Neuronal stem cell (in vitro differentiated cells): ENCODE measurements at regions not wholly inside any gene's neighbourhood (a gene's known extent, or its start where the extent isn't known, plus 50 kb on each side); places are given as distances from the start of the nearest gene placed in this dataset.

ENCODE experiments used
- DNase-seq: peaks from one replicate; pipeline ENCODE4 v3.0.0-alpha.2; 2013; ENCODE audit warnings: low spot score
- H2AFZ ChIP-seq: one replicate; pipeline ENCODE4 v1.6.1; 2013; ENCODE audit warnings: mild to moderate bottlenecking, low read length, inconsistent platforms
- H2AK5ac ChIP-seq: 2 replicates; pipeline ENCODE4 v1.6.1; 2013; ENCODE audit warnings: low read depth, mild to moderate bottlenecking, inconsistent platforms, low read length, moderate library complexity, mixed read lengths
- H2BK120ac ChIP-seq: 2 replicates; pipeline ENCODE4 v1.6.1; 2013; ENCODE audit warnings: low read depth, mild to moderate bottlenecking, inconsistent platforms, low read length, moderate library complexity, mixed read lengths
- H2BK12ac ChIP-seq: one replicate; pipeline ENCODE4 v1.6.1; 2013; ENCODE audit warnings: low read length, inconsistent platforms
- H2BK15ac ChIP-seq: 2 replicates; pipeline ENCODE4 v1.6.1; 2013; ENCODE audit warnings: mild to moderate bottlenecking, low read length, inconsistent platforms, mixed read lengths
- H2BK5ac ChIP-seq: one replicate; pipeline ENCODE4 v1.6.1; 2013; ENCODE audit warnings: inconsistent platforms, mild to moderate bottlenecking, low read length, moderate library complexity
- H3K14ac ChIP-seq: one replicate; pipeline ENCODE4 v1.6.1; 2013; ENCODE audit warnings: low read length, inconsistent platforms
- H3K18ac ChIP-seq: 2 replicates; pipeline ENCODE4 v1.6.1; 2013; ENCODE audit warnings: low read length, inconsistent platforms
- H3K23ac ChIP-seq: 2 replicates; pipeline ENCODE4 v1.6.1; 2013; ENCODE audit warnings: low read depth, mild to moderate bottlenecking, mixed read lengths, low read length, inconsistent platforms; ENCODE audit not compliant: poor library complexity
- H3K27ac ChIP-seq: replicated peaks from 3 replicates; pipeline ENCODE4 v1.5.1; 2013; ENCODE audit warnings: low read length, inconsistent platforms
- H3K27me3 ChIP-seq, 3 experiments: 2 replicates each; pipeline ENCODE4 v1.6.1; 2013; ENCODE audit warnings: low read length in 3 of 3, mild to moderate bottlenecking in 2 of 3, inconsistent platforms in 1 of 3, low read depth in 1 of 3, mixed read lengths in 1 of 3, moderate library complexity in 1 of 3; ENCODE audit not compliant: control insufficient read depth in 3 of 3, insufficient read depth in 3 of 3
- H3K36me3 ChIP-seq, 2 donors: replicated peaks in 1 of 2; 2 replicates each; pipeline ENCODE4 v1.6.1; 2013; ENCODE audit warnings: low read length in 2 of 2; ENCODE audit not compliant: control insufficient read depth in 2 of 2, insufficient read depth in 2 of 2
- H3K4ac ChIP-seq: 2 replicates; pipeline ENCODE4 v1.6.1; 2013; ENCODE audit warnings: inconsistent platforms, mild to moderate bottlenecking, low read length, moderate library complexity
- H3K4me1 ChIP-seq, 2 donors: 1 replicate in 1 of 2; 2 replicates in 1 of 2; pipeline ENCODE4 v1.6.1; 2013; ENCODE audit warnings: low read length in 2 of 2, low read depth in 1 of 2; ENCODE audit not compliant: control insufficient read depth in 2 of 2, insufficient read depth in 1 of 2
- H3K4me2 ChIP-seq: one replicate; pipeline ENCODE4 v1.6.1; 2013; ENCODE audit warnings: mild to moderate bottlenecking, low read length, inconsistent platforms; ENCODE audit not compliant: insufficient read depth, poor library complexity, severe bottlenecking
- H3K4me3 ChIP-seq, 2 donors: 2 replicates each; pipeline ENCODE4 v1.5.1; 2013; ENCODE audit warnings: low read length in 2 of 2, mild to moderate bottlenecking in 2 of 2, inconsistent platforms in 1 of 2, moderate library complexity in 1 of 2
- H3K79me1 ChIP-seq: one replicate; pipeline ENCODE4 v1.6.1; 2013; ENCODE audit warnings: low read depth, mild to moderate bottlenecking, inconsistent platforms, low read length, moderate library complexity
- H3K9ac ChIP-seq: one replicate; pipeline ENCODE4 v1.6.1; 2013; ENCODE audit warnings: mild to moderate bottlenecking, low read depth, low read length, inconsistent platforms; ENCODE audit not compliant: poor library complexity
- H3K9me3 ChIP-seq, 2 donors: replicated peaks in 1 of 2; 2 replicates each; pipeline versions ENCODE3 to v1.6.1; 2013; ENCODE audit warnings: low read length in 2 of 2, mild to moderate bottlenecking in 2 of 2, inconsistent platforms in 1 of 2, low read depth in 1 of 2, mixed read lengths in 1 of 2, moderate library complexity in 1 of 2; ENCODE audit not compliant: control insufficient read depth in 2 of 2, insufficient read depth in 1 of 2
- H4K8ac ChIP-seq: one replicate; pipeline ENCODE4 v1.6.1; 2013; ENCODE audit warnings: low read depth, mild to moderate bottlenecking, inconsistent platforms, low read length, moderate library complexity
- H4K91ac ChIP-seq: one replicate; pipeline ENCODE4 v1.6.1; 2013; ENCODE audit warnings: low read length, low read depth, mild to moderate bottlenecking, inconsistent platforms; ENCODE audit not compliant: poor library complexity
- WGBS, 2 donors: extraction: QIAGEN DNeasy Blood & Tissue Kit; methylation state at CpG; one replicate each; pipeline ENCODE4 v1.1.7; 2013; ENCODE audit warnings: missing lambda C conversion rate in 2 of 2, mixed read lengths in 1 of 2; ENCODE audit not compliant: insufficient read length in 2 of 2, insufficient replicate concordance in 1 of 2; ENCODE audit errors: extremely low coverage in 2 of 2; 5-methylcytosine and 5-hydroxymethylcytosine counted together

DNA sequence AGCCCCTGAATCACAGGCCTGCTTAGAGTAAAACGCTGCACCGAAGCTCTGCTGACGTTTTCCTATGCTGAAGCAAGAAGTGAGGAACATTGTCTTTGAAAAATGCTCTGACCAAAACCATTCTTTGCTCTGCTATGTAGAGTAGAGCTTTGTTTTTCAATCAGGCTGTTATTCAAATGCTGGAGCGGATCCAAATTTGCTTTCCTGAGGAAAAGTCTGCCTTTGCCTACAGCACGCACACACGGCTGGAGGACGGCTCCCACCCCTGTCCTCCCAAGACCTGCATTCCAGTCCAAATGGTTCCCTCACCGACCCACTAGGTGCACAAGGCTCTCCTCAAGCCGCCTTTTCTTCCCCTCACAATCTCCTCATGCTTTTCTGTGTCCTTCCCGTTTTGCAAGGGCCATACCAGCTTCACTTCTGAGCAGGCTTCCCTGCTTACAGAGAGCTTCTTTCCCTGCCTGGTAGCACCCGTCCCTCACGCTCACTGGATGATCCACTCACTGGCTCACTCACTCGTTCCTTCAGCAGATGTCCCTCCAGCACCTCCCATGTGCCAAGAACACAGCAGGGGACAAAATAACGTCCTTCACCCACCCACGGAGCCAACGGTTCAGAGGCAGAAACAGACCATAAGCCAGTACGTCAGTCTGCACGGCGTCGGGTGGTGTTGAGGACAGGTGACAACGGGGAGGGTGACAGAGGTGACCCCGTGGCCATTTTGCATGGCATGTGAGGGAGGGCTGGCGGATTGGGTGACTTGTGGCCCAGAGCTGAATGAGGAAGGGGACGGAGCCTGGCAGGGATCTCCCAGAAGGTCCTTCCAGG is 137.9 kb upstream of the NEDD9 start:
- Histone ChIP-seq H4K91ac (no peak overlapping the region), H3K9ac (no peak overlapping the region), H2BK120ac (peak overlapping the region; percentile 68), H4K8ac (peak overlapping the region; percentile 90), H3K4me3 (no peak overlapping the region), H3K9me3 (no peaks in the 10 kb centered on the region), H3K14ac (no peak overlapping the region), H2BK15ac (no peak overlapping the region), H3K23ac (peak overlapping the region; percentile 87), H3K4ac (no peak overlapping the region), H3K27me3 (no peaks in the 10 kb centered on the region), H3K36me3 (no peaks in the 10 kb centered on the region), H3K4me1 (peaks cover 0 to 11% of the 10 kb centered on the region in 2 donors), H3K27ac (no peak overlapping the region), H3K79me1 (no peaks in the 10 kb centered on the region), H3K4me2 (no peak overlapping the region), H2BK5ac (no peak overlapping the region), H3K18ac (peak overlapping the region; percentile 67), H2AFZ (no peak overlapping the region), H2BK12ac (peak overlapping the region; percentile 92), H2AK5ac (peak overlapping the region; percentile 76)
- WGBS, 2 donors, result no CpG with 5 or more reads among the region's 24 CpGs
- DNase-seq, result no peak

DNA sequence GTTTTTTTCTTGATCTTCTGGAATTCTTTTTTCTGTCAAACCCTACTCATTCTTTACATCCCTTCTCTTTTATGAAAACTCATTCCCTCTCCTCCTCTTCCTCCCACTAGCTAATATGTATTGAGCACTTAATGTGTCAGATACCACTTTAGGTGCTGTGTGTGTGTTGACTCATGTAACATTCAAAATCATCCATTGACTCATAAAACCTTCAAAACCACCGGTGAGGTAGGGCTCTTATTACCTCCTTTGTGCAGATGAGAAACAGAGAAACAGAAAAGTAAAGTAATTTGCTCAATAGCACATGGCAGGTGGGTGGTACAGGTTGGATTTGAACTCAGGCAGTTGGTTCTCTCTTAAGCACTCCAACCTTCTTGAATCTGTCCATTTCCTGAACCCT is 136.3 kb upstream of the NEDD9 start:
- Histone ChIP-seq H3K14ac (no peak overlapping the region), H3K18ac (no peak overlapping the region), H3K4ac (no peak overlapping the region), H3K79me1 (no peaks in the 10 kb centered on the region), H3K36me3 (no peaks in the 10 kb centered on the region), H3K4me2 (no peak overlapping the region), H4K91ac (no peak overlapping the region), H2BK15ac (no peak overlapping the region), H3K9ac (no peak overlapping the region), H3K27me3 (no peaks in the 10 kb centered on the region), H4K8ac (no peak overlapping the region), H3K4me1 (peaks cover 0 to 11% of the 10 kb centered on the region in 2 donors), H3K4me3 (no peak overlapping the region), H2BK5ac (no peak overlapping the region), H2BK12ac (no peak overlapping the region), H3K27ac (no peak overlapping the region), H3K23ac (no peak overlapping the region), H2BK120ac (no peak overlapping the region), H2AK5ac (no peak overlapping the region), H3K9me3 (no peaks in the 10 kb centered on the region), H2AFZ (no peak overlapping the region)
- no CpG with 5 or more reads among the region's 1 CpG for WGBS, 2 donors
- no peak for DNase-seq

DNA sequence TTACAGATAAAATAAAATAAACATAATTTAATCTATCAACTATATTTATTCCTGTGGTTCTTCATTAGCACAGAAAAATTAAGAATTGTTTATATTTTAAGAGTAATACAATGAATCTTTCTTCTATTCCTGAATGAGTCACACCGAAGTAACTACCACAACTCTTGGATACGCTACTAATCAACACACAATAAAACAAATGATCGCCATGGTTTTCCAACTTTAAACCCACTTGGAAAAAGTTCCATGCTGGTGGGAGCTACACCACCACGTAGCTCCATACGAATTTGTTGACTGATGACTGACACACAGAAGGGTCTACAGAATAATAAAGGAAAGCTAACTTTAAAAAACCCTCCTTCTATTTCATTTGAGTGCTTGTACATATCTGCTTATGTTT is 135.8 kb upstream of the NEDD9 start:
- H3K4me1 ChIP-seq, result peaks cover 0 to 11% of the 10 kb centered on the region in 2 donors
- no peaks in the 10 kb centered on the region for H3K9me3 ChIP-seq
- no peak overlapping the region for H3K14ac ChIP-seq
- no peak overlapping the region for H2AFZ ChIP-seq
- H3K4ac ChIP-seq, result no peak overlapping the region
- H2AK5ac ChIP-seq, result no peak overlapping the region
- no peak overlapping the region for H2BK15ac ChIP-seq
- H3K18ac ChIP-seq, result no peak overlapping the region
- H2BK12ac ChIP-seq, result no peak overlapping the region
- no peaks in the 10 kb centered on the region for H3K36me3 ChIP-seq
- H3K79me1 ChIP-seq, result no peaks in the 10 kb centered on the region
- no peak overlapping the region for H3K27ac ChIP-seq
- no peak overlapping the region for H4K8ac ChIP-seq
- no peak overlapping the region for H3K4me2 ChIP-seq
- no peak overlapping the region for H3K4me3 ChIP-seq
- no peak overlapping the region for H2BK120ac ChIP-seq
- H3K27me3 ChIP-seq, result no peaks in the 10 kb centered on the region
- no peak overlapping the region for H3K23ac ChIP-seq
- H4K91ac ChIP-seq, result no peak overlapping the region
- DNase-seq, result no peak
- no peak overlapping the region for H3K9ac ChIP-seq
- no CpG with 5 or more reads among the region's 5 CpGs for WGBS, 2 donors
- H2BK5ac ChIP-seq, result no peak overlapping the region

DNA sequence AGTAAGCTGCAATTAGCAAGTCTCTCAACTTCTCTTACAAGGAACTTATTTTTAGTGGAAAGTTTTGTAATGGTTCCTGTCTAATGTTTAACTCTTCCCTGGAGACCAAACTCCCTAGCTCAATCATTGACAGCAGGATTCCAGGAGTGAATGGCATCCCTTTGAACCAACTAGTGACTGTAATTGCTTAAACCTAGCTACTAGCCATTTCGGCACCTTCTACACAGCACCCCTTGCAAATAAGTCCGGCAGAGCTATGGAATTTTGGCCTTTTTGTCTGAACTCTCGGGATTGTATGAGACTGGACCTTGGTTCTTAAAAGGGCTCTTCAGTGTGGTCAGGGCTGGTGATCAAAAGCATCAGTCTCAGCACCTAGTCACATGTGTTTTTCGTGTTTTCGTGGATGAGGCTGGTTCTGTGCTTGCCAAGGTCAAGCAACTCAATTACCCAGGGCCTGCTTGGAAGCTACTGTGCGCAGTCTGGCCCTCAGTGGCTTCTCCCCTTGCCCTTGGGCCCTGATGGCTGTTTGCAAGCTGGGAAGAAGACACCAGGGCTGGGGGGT is 135.3 kb upstream of the NEDD9 start:
- Histone ChIP-seq H3K9ac (no peak overlapping the region), H2AFZ (no peak overlapping the region), H3K4me2 (no peak overlapping the region), H4K8ac (no peak overlapping the region), H2BK5ac (no peak overlapping the region), H2BK15ac (no peak overlapping the region), H2AK5ac (no peak overlapping the region), H3K27ac (peak overlapping the region; percentile 60), H3K23ac (no peak overlapping the region), H3K79me1 (no peaks in the 10 kb centered on the region), H3K4ac (no peak overlapping the region), H3K27me3 (no peaks in the 10 kb centered on the region), H3K9me3 (no peaks in the 10 kb centered on the region), H2BK120ac (no peak overlapping the region), H3K36me3 (no peaks in the 10 kb centered on the region), H3K18ac (peak overlapping the region; percentile 73), H4K91ac (no peak overlapping the region), H3K4me1 (peaks cover 0 to 11% of the 10 kb centered on the region in 2 donors), H3K4me3 (no peak overlapping the region), H3K14ac (no peak overlapping the region), H2BK12ac (no peak overlapping the region)
- no peak for DNase-seq
- no CpG with 5 or more reads among the region's 6 CpGs for WGBS, 2 donors
